HG03097 (cell line): ENCODE measurements at regions not wholly inside any gene's neighbourhood (a gene's known extent, or its start where the extent isn't known, plus 50 kb on each side); places are given as distances from the start of the nearest gene placed in this dataset.

Experiments
- ATAC-seq: cut with Tn5 transposase; IDR thresholded peaks from one replicate; pipeline ENCODE4 v1.9.1; 2021; ENCODE audit not compliant: unreplicated experiment, low FRiP score

GRCh38 chr12:82054566-82054965, 295.4 kb upstream of the PPFIA2 start:
- ATAC-seq = no peak

GRCh38 chr12:82047446-82047845, 288.3 kb upstream of the PPFIA2 start:
- ATAC-seq = no peak

GRCh38 chr12:82040987-82041743, 282.0 kb upstream of the PPFIA2 start:
- ATAC-seq = peak; percentile 62

- ATAC-seq = no peak
Measured at GRCh38 chr12:82034769-82035168, 275.6 kb upstream of the PPFIA2 start.

- no peak for ATAC-seq
Measured at GRCh38 chr12:82029936-82030335, 270.8 kb upstream of the PPFIA2 start.

- ATAC-seq = no peak
Measured at GRCh38 chr12:82028772-82029171, 269.6 kb upstream of the PPFIA2 start.

GRCh38 chr12:82027612-82028011, 268.5 kb upstream of the PPFIA2 start:
- ATAC-seq = no peak

GRCh38 chr12:82025462-82025861, 266.3 kb upstream of the PPFIA2 start:
- ATAC-seq = no peak

- no peak for ATAC-seq
Measured at GRCh38 chr12:82019533-82019932, 260.4 kb upstream of the PPFIA2 start.

GRCh38 chr12:82015623-82016347, 256.6 kb upstream of the PPFIA2 start:
- ATAC-seq = peak; percentile 98

GRCh38 chr12:82012176-82012575, 253.0 kb upstream of the PPFIA2 start:
- no peak for ATAC-seq

- ATAC-seq = no peak
Measured at GRCh38 chr12:82009524-82009923, 250.4 kb upstream of the PPFIA2 start.

- ATAC-seq = no peak
Measured at GRCh38 chr12:82008251-82008650, 249.1 kb upstream of the PPFIA2 start.

- ATAC-seq = no peak
Measured at GRCh38 chr12:81998761-81999378, 239.7 kb upstream of the PPFIA2 start.

- ATAC-seq = no peak
Measured at GRCh38 chr12:81992461-81992860, 233.3 kb upstream of the PPFIA2 start.

GRCh38 chr12:81991868-81992267, 232.7 kb upstream of the PPFIA2 start:
- no peak for ATAC-seq

- ATAC-seq = no peak
Measured at GRCh38 chr12:81988362-81988761, 229.2 kb upstream of the PPFIA2 start.

GRCh38 chr12:81987371-81987770, 228.2 kb upstream of the PPFIA2 start:
- ATAC-seq = no peak

GRCh38 chr12:81976661-81977060, 217.5 kb upstream of the PPFIA2 start:
- no peak for ATAC-seq

GRCh38 chr12:81974762-81975161, 215.6 kb upstream of the PPFIA2 start:
- ATAC-seq = no peak

- ATAC-seq = no peak
Measured at GRCh38 chr12:81968421-81968820, 209.3 kb upstream of the PPFIA2 start.

- ATAC-seq = no peak
Measured at GRCh38 chr12:81963636-81964035, 204.5 kb upstream of the PPFIA2 start.
